Fibroblast of lung (primary cell): ENCODE measurements at regions not wholly inside any gene's neighbourhood (a gene's known extent, or its start where the extent isn't known, plus 50 kb on each side); places are given as distances from the start of the nearest gene placed in this dataset.
A peak's percentile ranks its signal among the peaks of the same experiment; 100 is the strongest.

Experiments used
- DNase-seq, 2 donors: peaks; one replicate each; pipeline versions ENCODE4 v3.0.0 to v3.0.0-alpha.2; 2010; ENCODE audit warnings: low read depth in 2 of 2
- H2AFZ ChIP-seq: 2 replicates; pipeline ENCODE4 v1.5.1; 2012; ENCODE audit warnings: low read length, control low read depth, inconsistent platforms
- H3K27ac ChIP-seq: 2 replicates; pipeline ENCODE4 v1.5.1; 2011; ENCODE audit warnings: low read length, control low read depth; ENCODE audit not compliant: insufficient read depth
- H3K27me3 ChIP-seq: 2 replicates; pipeline ENCODE4 v1.5.1; 2011; ENCODE audit warnings: mild to moderate bottlenecking, low read length; ENCODE audit not compliant: control insufficient read depth, insufficient read depth
- H3K36me3 ChIP-seq: 2 replicates; pipeline ENCODE4 v1.5.1; 2011; ENCODE audit warnings: low read length; ENCODE audit not compliant: control insufficient read depth, insufficient read depth
- H3K4me1 ChIP-seq: 2 replicates; pipeline ENCODE4 v1.5.1; 2011; ENCODE audit warnings: low read length; ENCODE audit not compliant: control insufficient read depth, insufficient read depth; ENCODE audit errors: extremely low read depth
- H3K4me2 ChIP-seq: 2 replicates; pipeline ENCODE4 v1.5.1; 2011; ENCODE audit warnings: low read length, control low read depth; ENCODE audit not compliant: insufficient read depth; ENCODE audit errors: extremely low read depth
- H3K4me3 ChIP-seq, 4 experiments: fragments of 200-600 bp in 1 of 4; sonication (generic) in 1 of 4; replicated peaks in 1 of 4; 2 replicates each; pipeline ENCODE4 v1.5.1; 2011 to 2016; ENCODE audit warnings: low read length in 4 of 4, low read depth in 3 of 4, mild to moderate bottlenecking in 3 of 4, control low read depth in 2 of 4, inconsistent platforms in 1 of 4, mixed read lengths in 1 of 4; ENCODE audit not compliant: insufficient read depth in 1 of 4; ENCODE audit errors: control extremely low read depth in 1 of 4
- H3K79me2 ChIP-seq: 2 replicates; pipeline ENCODE4 v1.5.1; 2012; ENCODE audit warnings: mild to moderate bottlenecking, low read length, inconsistent platforms; ENCODE audit not compliant: control insufficient read depth, insufficient read depth
- H3K9ac ChIP-seq: 2 replicates; pipeline ENCODE4 v1.5.1; 2011; ENCODE audit warnings: mild to moderate bottlenecking, low read length, control low read depth; ENCODE audit not compliant: insufficient read depth
- H3K9me3 ChIP-seq: 2 replicates; pipeline ENCODE4 v1.5.1; 2012; ENCODE audit warnings: low read depth, low read length; ENCODE audit not compliant: control insufficient read depth, insufficient read depth
- H4K20me1 ChIP-seq: 2 replicates; pipeline ENCODE4 v1.5.1; 2011; ENCODE audit warnings: low read length; ENCODE audit not compliant: control insufficient read depth, insufficient read depth; ENCODE audit errors: extremely low read depth
- CTCF ChIP-seq, 2 donors: IDR thresholded peaks in 1 of 2; conservative IDR thresholded peaks in 1 of 2; 1 replicate in 1 of 2; 2 replicates in 1 of 2; pipeline ENCODE4 v1.5.1; 2011 to 2012; ENCODE audit warnings: low read length in 2 of 2, control low read depth in 1 of 2, inconsistent platforms in 1 of 2, low read depth in 1 of 2, mild to moderate bottlenecking in 1 of 2
- EZH2 ChIP-seq: IDR thresholded peaks from 2 replicates; pipeline ENCODE4 v1.5.1; 2012; ENCODE audit warnings: low read length, control low read depth, mild to moderate bottlenecking; ENCODE audit errors: missing control alignments

GRCh38 chr10:34908481-34908880, 93.4 kb upstream of the PARD3 start:
- TF ChIP-seq CTCF (conservative IDR thresholded peaks at IDR 0.05 in 1 of 2, IDR thresholded peaks at IDR 0.05 in 1 of 2; ENCODE audit: low read depth in 1 of 2, low read length in 2 of 2) (no peak), EZH2 (no peak)
- H3K4me1 ChIP-seq, result peaks cover 3% of the 10 kb centered on the region
- H3K4me2 ChIP-seq, result peak overlapping the region; percentile 11
- H3K36me3 ChIP-seq, result no peaks in the 10 kb centered on the region
- H4K20me1 ChIP-seq, result no peaks in the 10 kb centered on the region
- no peaks in the 10 kb centered on the region for H3K27me3 ChIP-seq
- no peaks in the 10 kb centered on the region for H3K9me3 ChIP-seq
- DNase-seq, result peak; percentile 16 to 76
- H3K9ac ChIP-seq, result no peak overlapping the region
- no peaks in the 10 kb centered on the region for H3K79me2 ChIP-seq
- peak overlapping the region; percentile 1 for H2AFZ ChIP-seq
- H3K27ac ChIP-seq, result no peak overlapping the region
- no peak overlapping the region for H3K4me3 ChIP-seq

GRCh38 chr10:34907743-34908430, 92.8 kb upstream of the PARD3 start:
- no peak overlapping the region for H3K27ac ChIP-seq
- peaks cover 3% of the 10 kb centered on the region for H3K4me1 ChIP-seq
- no peak overlapping the region for H2AFZ ChIP-seq
- no peaks in the 10 kb centered on the region for H3K36me3 ChIP-seq
- no peaks in the 10 kb centered on the region for H3K79me2 ChIP-seq
- no peaks in the 10 kb centered on the region for H3K27me3 ChIP-seq
- TF ChIP-seq CTCF (conservative IDR thresholded peaks at IDR 0.05 in 1 of 2, IDR thresholded peaks at IDR 0.05 in 1 of 2; ENCODE audit: low read depth in 1 of 2, low read length in 2 of 2) (no peak), EZH2 (no peak)
- no peak overlapping the region for H3K4me3 ChIP-seq
- H3K9me3 ChIP-seq, result no peaks in the 10 kb centered on the region
- no peak for DNase-seq
- H4K20me1 ChIP-seq, result no peaks in the 10 kb centered on the region
- H3K9ac ChIP-seq, result no peak overlapping the region
- peak overlapping the region; percentile 16 for H3K4me2 ChIP-seq

- H2AFZ ChIP-seq, result peak overlapping the region; percentile 38
- peak; percentile 20 to 67 for DNase-seq
Observed at GRCh38 chr10:34906067-34906965, 91.2 kb upstream of the PARD3 start.

More at GRCh38 chr10:34906067-34906965, 91.2 kb upstream of the PARD3 start:
- Histone ChIP-seq H3K27ac (no peak overlapping the region), H3K4me2 (no peak overlapping the region), H3K27me3 (no peaks in the 10 kb centered on the region), H3K36me3 (no peaks in the 10 kb centered on the region), H3K9ac (no peak overlapping the region), H3K9me3 (no peaks in the 10 kb centered on the region), H3K79me2 (no peaks in the 10 kb centered on the region), H3K4me1 (peaks cover 3% of the 10 kb centered on the region), H4K20me1 (no peaks in the 10 kb centered on the region), H3K4me3 (no peak overlapping the region)
- TF ChIP-seq CTCF (conservative IDR thresholded peaks at IDR 0.05 in 1 of 2, IDR thresholded peaks at IDR 0.05 in 1 of 2; ENCODE audit: low read depth in 1 of 2, low read length in 2 of 2), result no peak
- TF ChIP-seq EZH2, result no peak
